Lower leg skin (tissue), 4 donors: ENCODE measurements at regions not wholly inside any gene's neighbourhood (a gene's known extent, or its start where the extent isn't known, plus 50 kb on each side); places are given as distances from the start of the nearest gene placed in this dataset.

ENCODE experiments used
- DNase-seq, 2 donors: peaks; one replicate each; pipeline ENCODE4 v3.0.0-alpha.2; 2019; ENCODE audit warnings: low spot score in 2 of 2
- H3K4me3 ChIP-seq: fragments of 200-600 bp; sonication (generic); 2 replicates; pipeline ENCODE4 v1.5.1; 2017; ENCODE audit warnings: mild to moderate bottlenecking, low read depth; ENCODE audit not compliant: poor library complexity, severe bottlenecking
- POLR2A ChIP-seq, 2 donors: fragments of 450-650 bp; IDR thresholded peaks; one replicate each; pipeline ENCODE4 v1.6.1; 2016 to 2017; ENCODE audit warnings: antibody characterized with exemption in 2 of 2, mild to moderate bottlenecking in 1 of 2, moderate library complexity in 1 of 2
- WGBS, 2 donors: methylation state at CpG; one replicate each; pipeline ENCODE4 v1.1.5; 2018; 5-methylcytosine and 5-hydroxymethylcytosine counted together
- intact Hi-C: fragments of 100-400 bp; cut with DNase I; formaldehyde crosslinking; loops from one replicate; pipeline ENCODE4 v1.15.0; 2023; ENCODE audit warnings: low total_unique reads
- TF ChIP-seq, protein P1 (sequence below), 3 donors: fragments of 450-650 bp; IDR thresholded peaks; one replicate each; pipeline ENCODE4 v1.5.1; 2016; ENCODE audit warnings: antibody characterized with exemption in 3 of 3, mild to moderate bottlenecking in 3 of 3, moderate library complexity in 2 of 3

DNA sequence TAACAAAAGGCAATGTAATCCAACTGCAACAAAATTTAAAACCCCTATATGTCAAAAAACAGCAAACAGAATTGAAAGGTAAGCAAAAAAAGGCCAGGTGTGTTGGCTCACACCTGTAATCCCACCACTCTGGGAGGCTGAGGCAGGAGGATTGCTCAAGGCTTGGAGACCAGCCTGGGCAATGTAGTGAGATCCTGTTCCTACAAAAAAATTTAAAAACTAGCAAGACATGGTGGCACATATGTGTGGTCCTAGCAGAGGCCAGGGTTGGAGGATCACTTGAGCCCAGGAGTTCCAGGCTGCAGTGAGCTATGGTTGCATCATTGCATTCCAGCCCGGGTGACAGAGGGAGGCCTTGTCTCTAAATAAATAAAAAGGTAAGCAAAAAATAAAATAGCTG is 212.1 kb upstream of the KLF14 start:
- WGBS, 2 donors: 79 to 100% methylated on average over 1 of the region's 1 CpG
- intact Hi-C loops: no loop called here

DNA sequence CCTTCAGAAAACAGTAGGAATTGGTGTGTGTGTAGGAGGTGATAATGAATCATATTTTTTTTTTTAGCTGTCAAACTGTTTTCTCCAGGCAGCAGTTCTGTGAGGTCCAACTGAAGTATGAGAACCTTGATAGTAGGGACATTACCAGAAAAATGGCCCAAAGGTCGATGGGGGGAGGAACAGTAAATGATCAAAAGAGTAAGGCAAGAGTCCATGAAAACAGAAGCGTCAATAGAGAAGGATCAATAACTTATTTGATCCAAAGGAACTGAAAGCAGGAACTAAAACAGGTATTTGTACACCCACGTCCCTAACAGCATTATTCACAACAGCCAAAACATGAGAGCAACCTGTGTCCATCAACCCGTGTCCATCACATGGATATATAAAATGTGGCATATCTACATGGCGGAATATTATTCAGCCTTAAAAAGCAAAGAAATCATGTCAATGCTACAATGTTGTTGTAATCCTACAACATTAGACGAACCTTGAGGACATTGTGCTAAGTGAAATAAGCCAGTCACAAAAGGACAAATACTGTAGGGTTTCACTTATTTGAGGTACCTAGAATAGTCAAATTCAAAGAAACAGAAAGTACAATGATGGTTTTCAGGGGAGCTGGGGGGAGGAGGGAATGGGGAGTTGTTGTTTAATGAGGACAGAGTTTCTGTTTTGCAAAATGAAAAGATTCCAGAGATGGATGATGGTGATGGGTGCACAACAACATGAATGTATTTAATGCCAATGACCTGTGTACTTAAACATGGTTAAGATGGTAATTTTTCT is 214.0 kb upstream of the KLF14 start:
- 90 to 93% methylated on average over 6 of the region's 6 CpGs for WGBS, 2 donors
- intact Hi-C loops: no loop called here

More for the DNA sequence above, 212.1 kb upstream of the KLF14 start:
- H3K4me3 ChIP-seq: no peak overlapping the region
- TF ChIP-seq, protein P1, sequence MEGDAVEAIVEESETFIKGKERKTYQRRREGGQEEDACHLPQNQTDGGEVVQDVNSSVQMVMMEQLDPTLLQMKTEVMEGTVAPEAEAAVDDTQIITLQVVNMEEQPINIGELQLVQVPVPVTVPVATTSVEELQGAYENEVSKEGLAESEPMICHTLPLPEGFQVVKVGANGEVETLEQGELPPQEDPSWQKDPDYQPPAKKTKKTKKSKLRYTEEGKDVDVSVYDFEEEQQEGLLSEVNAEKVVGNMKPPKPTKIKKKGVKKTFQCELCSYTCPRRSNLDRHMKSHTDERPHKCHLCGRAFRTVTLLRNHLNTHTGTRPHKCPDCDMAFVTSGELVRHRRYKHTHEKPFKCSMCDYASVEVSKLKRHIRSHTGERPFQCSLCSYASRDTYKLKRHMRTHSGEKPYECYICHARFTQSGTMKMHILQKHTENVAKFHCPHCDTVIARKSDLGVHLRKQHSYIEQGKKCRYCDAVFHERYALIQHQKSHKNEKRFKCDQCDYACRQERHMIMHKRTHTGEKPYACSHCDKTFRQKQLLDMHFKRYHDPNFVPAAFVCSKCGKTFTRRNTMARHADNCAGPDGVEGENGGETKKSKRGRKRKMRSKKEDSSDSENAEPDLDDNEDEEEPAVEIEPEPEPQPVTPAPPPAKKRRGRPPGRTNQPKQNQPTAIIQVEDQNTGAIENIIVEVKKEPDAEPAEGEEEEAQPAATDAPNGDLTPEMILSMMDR (IDR thresholded peaks at IDR 0.05): no peak
- TF ChIP-seq POLR2A (IDR thresholded peaks at IDR 0.05): no peak
- no peak for DNase-seq

DNA sequence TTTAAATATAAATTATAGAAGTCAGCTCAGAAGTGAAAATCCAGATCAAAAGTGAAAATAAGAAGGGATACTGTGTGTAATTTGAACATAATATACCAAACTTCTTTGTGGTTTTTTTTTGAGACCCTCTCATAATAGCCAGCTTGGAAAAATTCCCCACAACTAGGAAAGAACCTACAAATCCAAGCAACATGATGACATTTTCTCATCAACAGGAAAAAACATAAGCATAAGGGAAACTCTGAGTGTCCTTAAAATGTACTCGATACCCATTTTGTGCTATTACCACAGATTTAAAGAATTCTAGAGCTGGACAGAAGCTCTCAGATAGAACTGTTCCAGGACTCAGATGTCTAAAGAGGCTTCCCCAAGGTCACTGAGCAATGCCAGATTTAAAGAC is 214.8 kb upstream of the KLF14 start:
- 85 to 90% methylated on average over 1 of the region's 1 CpG for WGBS, 2 donors
- no peak overlapping the region for H3K4me3 ChIP-seq
- intact Hi-C loops: no loop called here
- no peak for DNase-seq
- TF ChIP-seq, protein P1 (IDR thresholded peaks at IDR 0.05): no peak
- TF ChIP-seq POLR2A (IDR thresholded peaks at IDR 0.05): no peak

More for the DNA sequence above, 214.0 kb upstream of the KLF14 start:
- TF ChIP-seq POLR2A (IDR thresholded peaks at IDR 0.05): no peak
- TF ChIP-seq, protein P1 (IDR thresholded peaks at IDR 0.05): no peak
- no peak for DNase-seq
- no peak overlapping the region for H3K4me3 ChIP-seq

DNA sequence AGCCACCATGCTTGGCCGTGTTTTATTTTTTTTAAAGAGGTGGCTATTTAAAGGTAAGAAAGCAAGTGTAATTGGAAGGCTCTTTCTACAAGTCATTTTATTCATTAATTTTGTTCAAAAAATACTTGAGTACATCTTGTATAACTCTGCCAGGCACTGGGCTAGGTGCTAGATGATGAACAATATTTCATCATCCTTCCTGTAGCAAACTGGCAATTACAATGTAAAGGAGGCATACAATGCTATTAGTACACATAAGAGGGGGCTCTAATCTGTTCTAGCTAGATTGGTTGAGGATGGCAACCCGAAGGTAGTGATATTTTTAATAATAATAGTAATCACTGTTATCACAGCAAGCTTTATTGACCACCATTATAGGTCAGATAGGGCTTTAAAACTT is 215.5 kb upstream of the KLF14 start:
- TF ChIP-seq, protein P1 (IDR thresholded peaks at IDR 0.05): no peak
- TF ChIP-seq POLR2A (IDR thresholded peaks at IDR 0.05): no peak
- WGBS, 2 donors: 88 to 90% methylated on average over 2 of the region's 2 CpGs
- no peak for DNase-seq
- no peak overlapping the region for H3K4me3 ChIP-seq
- intact Hi-C loops: no loop called here

DNA sequence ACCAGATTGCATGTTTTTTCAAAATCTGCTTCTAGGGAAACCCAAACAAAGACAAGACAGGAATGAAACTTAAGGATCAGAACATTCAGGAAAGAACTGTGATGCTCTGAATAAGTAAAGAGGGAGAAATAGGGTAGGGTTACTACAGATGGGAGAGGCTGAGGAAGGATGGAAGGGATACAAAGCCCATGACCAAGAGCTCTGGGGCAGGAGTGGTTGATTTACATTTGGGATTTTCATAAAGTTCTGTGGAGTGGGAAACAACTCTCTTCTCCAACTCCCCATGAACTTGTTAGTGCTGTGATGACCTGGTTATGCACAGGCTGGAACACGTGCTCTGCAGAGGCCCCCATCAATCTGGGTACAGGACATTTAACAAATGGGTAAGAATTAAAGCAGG is 216.0 kb upstream of the KLF14 start:
- H3K4me3 ChIP-seq: no peak overlapping the region
- intact Hi-C loops: no loop called here
- DNase-seq: no peak
- no peak for TF ChIP-seq POLR2A (IDR thresholded peaks at IDR 0.05)
- TF ChIP-seq, protein P1 (IDR thresholded peaks at IDR 0.05): no peak
- WGBS, 2 donors: 79 to 92% methylated on average over 1 of the region's 1 CpG

DNA sequence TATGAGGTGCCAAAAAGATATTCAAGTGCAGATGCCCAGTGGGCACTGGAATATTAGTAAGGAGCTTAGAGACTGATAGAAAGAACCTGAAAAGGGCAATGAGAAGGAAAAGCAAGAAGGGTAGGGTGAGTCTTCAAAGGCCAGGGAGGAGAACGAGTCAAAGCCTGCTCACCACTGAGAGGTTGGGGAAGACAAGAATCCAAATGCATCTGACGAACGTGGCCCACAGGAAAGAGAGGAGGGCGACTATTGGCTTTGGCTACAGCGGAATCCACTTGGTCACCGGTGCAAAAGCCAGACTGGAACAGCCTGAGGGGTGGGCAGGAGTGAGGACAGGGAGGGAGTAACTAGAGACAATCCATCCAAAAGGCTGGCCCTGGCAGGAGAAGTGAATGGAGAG is 216.7 kb upstream of the KLF14 start:
- no peak overlapping the region for H3K4me3 ChIP-seq
- intact Hi-C loops: no loop called here
- no peak for DNase-seq
- 78 to 83% methylated on average over 6 of the region's 6 CpGs for WGBS, 2 donors
- no peak for TF ChIP-seq POLR2A (IDR thresholded peaks at IDR 0.05)
- TF ChIP-seq, protein P1 (IDR thresholded peaks at IDR 0.05): no peak
